MCF 10A (cell line): ENCODE measurements at regions not wholly inside any gene's neighbourhood (a gene's known extent, or its start where the extent isn't known, plus 50 kb on each side); places are given as distances from the start of the nearest gene placed in this dataset.

Source experiments
- BruUV-seq: library from RNA; stranded (reverse); fragments of 400-500 nt; replicated peaks from 2 replicates; lab custom pipeline; 2021; lab: Mats Ljungman, UMichigan
- CTCF ChIA-PET: fragments of 300-600 bp; sonication (Branson Sonifier 250); formaldehyde crosslinking; extraction: SDS; loops from one replicate; lab custom pipeline; 2021; ENCODE audit warnings: antibody characterized with exemption, inconsistent platforms; lab: Yijun Ruan, JAX
- POLR2A ChIA-PET: fragments of 300-600, 350-650 bp; sonication (Branson Sonifier 250); formaldehyde crosslinking; extraction: SDS; loops from one replicate; lab custom pipeline; 2020; ENCODE audit warnings: antibody characterized with exemption, inconsistent platforms; lab: Yijun Ruan, JAX
- DNase-seq: peaks from one replicate; pipeline ENCODE4 v3.0.0-alpha.2; 2018; ENCODE audit not compliant: unreplicated experiment
- H3K27ac Mint-ChIP-seq: one replicate; pipeline ENCODE4 v1.8.0; 2022; ENCODE audit warnings: mild to moderate bottlenecking, low read depth, mixed read lengths; ENCODE audit not compliant: unreplicated experiment
- H3K27me3 Mint-ChIP-seq: one replicate; pipeline ENCODE4 v1.8.0; 2022; ENCODE audit warnings: mixed read lengths; ENCODE audit not compliant: insufficient read depth, unreplicated experiment
- H3K36me3 Mint-ChIP-seq: one replicate; pipeline ENCODE4 v1.8.0; 2022; ENCODE audit warnings: mild to moderate bottlenecking, moderate library complexity, mixed read lengths; ENCODE audit not compliant: insufficient read depth, unreplicated experiment
- H3K4me1 Mint-ChIP-seq: one replicate; pipeline ENCODE4 v1.8.0; 2022; ENCODE audit warnings: mixed read lengths; ENCODE audit not compliant: insufficient read depth, unreplicated experiment
- H3K4me3 Mint-ChIP-seq: one replicate; pipeline ENCODE4 v1.8.0; 2022; ENCODE audit warnings: mild to moderate bottlenecking, moderate library complexity, mixed read lengths; ENCODE audit not compliant: unreplicated experiment
- H3K9me3 Mint-ChIP-seq: one replicate; pipeline ENCODE4 v1.8.0; 2022; ENCODE audit warnings: mixed read lengths; ENCODE audit not compliant: unreplicated experiment
- CTCF ChIP-seq: fragments of 200-600 bp; IDR thresholded peaks from one replicate; pipeline ENCODE4 v1.8.0; 2022; ENCODE audit warnings: antibody characterized with exemption, mild to moderate bottlenecking; ENCODE audit not compliant: unreplicated experiment
- intact Hi-C: fragments of 100-400 bp; cut with micrococcal nuclease; formaldehyde crosslinking; loops from 2 replicates; pipeline ENCODE4 v1.14.1; 2022

- DNase-seq, result no peak
- ChIA-PET CTCF (interaction anchor here (0.7 kb wide), 1 partner anchor 120 kb away, joined by 3 read pairs; no protein-coding TSS in a partner anchor), POLR2A (no interaction called here)
- Mint-ChIP-seq H3K27ac (no peak overlapping the region), H3K36me3 (no peaks in the 10 kb centered on the region), H3K4me3 (no peak overlapping the region), H3K9me3 (no peaks in the 10 kb centered on the region), H3K4me1 (no peaks in the 10 kb centered on the region), H3K27me3 (no peaks in the 10 kb centered on the region)
- intact Hi-C loops, result no loop called here
- no peak for TF ChIP-seq CTCF
- BruUV-seq, result no TSS peak
These were observed 652.9 kb downstream of the SEMA5A start for GRCh38 chr5:8892926-8893325.

- H3K27ac Mint-ChIP-seq, result no peak overlapping the region
- H3K4me3 Mint-ChIP-seq, result no peak overlapping the region
- H3K27me3 Mint-ChIP-seq, result no peaks in the 10 kb centered on the region
- intact Hi-C loops, result no loop called here
- no peaks in the 10 kb centered on the region for H3K4me1 Mint-ChIP-seq
- DNase-seq, result no peak
- H3K36me3 Mint-ChIP-seq, result no peaks in the 10 kb centered on the region
- TF ChIP-seq CTCF, result no peak
- no peaks in the 10 kb centered on the region for H3K9me3 Mint-ChIP-seq
- ChIA-PET CTCF (no interaction called here), POLR2A (no interaction called here)
- BruUV-seq, result no TSS peak
These were observed 651.8 kb downstream of the SEMA5A start for GRCh38 chr5:8894031-8894430.

GRCh38 chr5:8895062-8895461 lies 650.8 kb downstream of the SEMA5A start:
- no peaks in the 10 kb centered on the region for H3K27me3 Mint-ChIP-seq
- H3K36me3 Mint-ChIP-seq, result no peaks in the 10 kb centered on the region
- no peaks in the 10 kb centered on the region for H3K9me3 Mint-ChIP-seq
- no peak overlapping the region for H3K4me3 Mint-ChIP-seq
- DNase-seq, result no peak
- H3K27ac Mint-ChIP-seq, result no peak overlapping the region
- intact Hi-C loops, result no loop called here
- no peaks in the 10 kb centered on the region for H3K4me1 Mint-ChIP-seq
- BruUV-seq, result no TSS peak
- CTCF ChIA-PET, result no interaction called here
- POLR2A ChIA-PET, result no interaction called here
- no peak for TF ChIP-seq CTCF

GRCh38 chr5:8895599-8895998 lies 650.3 kb downstream of the SEMA5A start:
- H3K4me1 Mint-ChIP-seq, result no peaks in the 10 kb centered on the region
- ChIA-PET POLR2A (no interaction called here), CTCF (no interaction called here)
- intact Hi-C loops, result no loop called here
- BruUV-seq, result no TSS peak
- no peak for DNase-seq
- H3K36me3 Mint-ChIP-seq, result no peaks in the 10 kb centered on the region
- no peaks in the 10 kb centered on the region for H3K27me3 Mint-ChIP-seq
- no peaks in the 10 kb centered on the region for H3K9me3 Mint-ChIP-seq
- no peak for TF ChIP-seq CTCF
- H3K4me3 Mint-ChIP-seq, result no peak overlapping the region
- H3K27ac Mint-ChIP-seq, result no peak overlapping the region
